ENCODE measurements at regions not wholly inside any gene's neighbourhood (a gene's known extent, or its start where the extent isn't known, plus 50 kb on each side); places are given as distances from the start of the nearest gene placed in this dataset.

DNA sequence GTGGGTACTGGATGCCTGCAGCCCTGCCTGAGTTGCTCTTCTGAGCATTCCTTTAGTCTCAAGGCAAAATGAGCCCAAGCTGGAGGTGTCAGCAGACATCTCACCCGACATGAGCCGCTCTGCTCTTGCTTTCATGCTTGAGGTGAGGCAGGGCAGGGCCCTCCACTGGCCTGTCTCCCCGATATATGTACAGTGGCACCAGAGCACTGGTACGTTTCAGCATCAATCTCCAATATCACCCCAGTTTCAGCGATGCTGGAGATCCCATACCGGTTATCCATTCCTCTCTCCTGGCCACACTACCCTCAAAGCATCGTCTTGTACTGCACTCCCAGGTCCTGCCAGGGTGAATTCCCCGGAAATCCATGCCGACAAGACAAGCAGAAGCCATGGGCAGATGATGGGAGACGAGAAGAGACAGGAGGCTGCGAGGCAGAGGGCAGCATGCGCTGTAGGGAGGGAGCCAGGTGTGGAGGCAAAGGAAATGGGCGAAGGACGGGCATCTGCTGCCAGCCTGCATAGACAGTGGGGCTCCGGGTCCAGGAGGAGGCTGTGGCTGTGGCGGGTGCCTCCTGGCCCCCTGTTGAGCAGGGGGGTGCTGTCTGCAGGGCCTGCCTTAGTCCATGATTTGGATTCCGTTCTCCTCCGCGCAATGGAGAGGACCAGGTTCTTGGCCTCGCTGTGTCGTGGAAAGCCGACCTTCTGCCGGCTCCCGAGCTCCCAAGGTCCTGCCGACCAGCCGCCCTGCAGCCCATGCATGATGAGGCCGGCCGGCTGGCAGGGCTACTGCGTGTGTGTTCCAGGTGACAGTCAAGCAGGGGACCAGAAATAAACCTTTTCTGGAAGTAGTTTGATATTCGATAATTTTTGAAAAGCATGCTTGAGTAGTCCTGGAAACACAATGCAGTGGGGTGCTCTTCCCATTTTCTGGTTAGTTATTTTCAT lies 152.2 kb upstream of the IRX2 start:
- TF ChIP-seq CTCF (IDR thresholded peaks at IDR 0.05) (no peak), POLR2AphosphoS5 (IDR thresholded peaks at IDR 0.05) (no peak)

Data from breast epithelium (tissue), 3 donors.